Suppressor macrophage (primary cell): ENCODE measurements at regions not wholly inside any gene's neighbourhood (a gene's known extent, or its start where the extent isn't known, plus 50 kb on each side); places are given as distances from the start of the nearest gene placed in this dataset.
"Not testable (repeated sequence)": the region's sequence is repeated elsewhere in the genome, so short reads cannot be mapped to it uniquely, and the experiment has no call there.

Source experiments
- DNase-seq, 4 experiments: peaks; one replicate each; pipeline ENCODE4 v3.0.0-alpha.2; 2020 to 2022

- no peak for DNase-seq
These were observed 617.0 kb upstream of the RORB start for GRCh38 chr9:73880101-73880500.

- DNase-seq, result no peak
These were observed 608.1 kb upstream of the RORB start for GRCh38 chr9:73889023-73889422.

GRCh38 chr9:73890685-73891277 lies 606.4 kb upstream of the RORB start:
- DNase-seq, result no peak

DNA sequence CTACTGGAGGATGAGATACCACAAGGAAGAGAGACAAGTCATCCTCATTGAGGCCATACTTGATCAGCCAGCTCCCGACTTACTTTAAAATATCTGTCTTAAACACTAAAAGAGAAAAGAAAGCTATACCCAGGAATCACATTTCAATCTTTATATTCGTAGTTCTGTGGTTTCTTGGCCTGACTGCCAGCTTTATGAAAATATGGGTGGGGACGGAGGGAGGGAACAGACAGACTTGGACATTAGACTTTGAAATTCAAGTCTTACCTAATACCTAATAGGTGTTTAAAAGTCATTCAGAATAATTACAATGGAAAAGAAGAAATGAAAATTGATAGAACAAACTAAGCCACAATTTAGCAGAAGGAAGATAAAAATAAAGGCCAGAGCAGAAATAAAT lies 604.8 kb upstream of the RORB start:
- no peak for DNase-seq

DNA sequence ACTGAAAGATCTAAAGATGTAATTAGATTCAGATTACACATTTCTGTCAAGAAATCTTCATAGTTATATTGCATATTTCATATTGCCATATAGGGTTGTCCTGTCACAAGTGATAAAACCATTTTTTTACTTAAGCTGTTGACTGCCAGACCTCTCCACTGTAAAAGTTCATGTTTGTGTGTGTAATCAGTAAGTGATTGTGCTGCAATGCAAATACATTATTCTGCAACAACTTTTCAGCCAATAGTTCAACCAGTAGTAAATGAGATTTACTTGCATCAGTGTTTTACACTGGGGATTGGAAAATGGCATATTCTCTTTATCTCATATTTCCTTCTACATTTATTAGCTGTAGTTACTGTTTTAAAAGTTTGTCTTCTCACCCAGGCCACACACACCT lies 603.9 kb upstream of the RORB start:
- no peak for DNase-seq

- DNase-seq, result no peak
These were observed 601.1 kb upstream of the RORB start for GRCh38 chr9:73896061-73896460.

DNA sequence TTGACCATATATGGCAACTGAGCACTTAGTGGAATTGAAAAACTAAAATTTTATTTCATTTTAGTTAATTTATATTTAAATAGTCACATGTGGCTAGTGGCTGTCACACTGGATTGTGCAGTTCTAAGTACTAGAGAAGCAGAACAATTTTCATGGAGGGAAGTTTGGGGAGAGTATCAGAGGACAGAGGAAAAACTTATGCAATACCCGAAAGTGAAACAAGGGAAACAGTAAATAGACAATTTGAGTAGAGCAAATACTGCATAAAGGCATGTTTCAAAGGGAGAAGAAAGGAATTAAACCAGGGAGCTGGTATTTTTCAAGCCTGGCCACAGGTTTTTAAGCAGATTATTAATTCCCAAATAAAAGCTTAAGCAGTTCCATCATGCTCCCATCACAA lies 590.5 kb upstream of the RORB start:
- peak in 3 of 4 experiments; percentile 2 to 51 (median 5) for DNase-seq

DNA sequence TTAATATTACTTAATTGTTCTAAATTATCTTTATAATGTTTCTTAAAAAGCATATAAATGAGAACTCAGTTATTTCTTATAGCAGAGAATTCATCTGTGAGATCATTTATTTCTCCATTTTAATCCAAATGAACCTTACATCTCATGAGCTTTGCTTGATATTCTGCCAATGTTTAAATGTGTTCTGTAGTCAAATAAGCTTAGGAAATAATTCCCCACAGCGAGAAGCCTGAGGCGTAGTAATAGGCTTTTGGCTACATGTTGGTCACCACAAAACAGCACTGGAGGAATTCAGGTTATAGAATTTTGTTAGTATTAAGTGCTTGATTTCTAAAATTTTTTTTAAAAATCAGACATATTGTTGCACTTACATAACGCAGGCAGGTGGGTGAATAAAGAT lies 585.3 kb upstream of the RORB start:
- no peak for DNase-seq

- no peak for DNase-seq
These were observed 581.0 kb upstream of the RORB start for GRCh38 chr9:73916016-73916673.

- DNase-seq, result no peak
These were observed 577.4 kb upstream of the RORB start for GRCh38 chr9:73919712-73920111.

DNA sequence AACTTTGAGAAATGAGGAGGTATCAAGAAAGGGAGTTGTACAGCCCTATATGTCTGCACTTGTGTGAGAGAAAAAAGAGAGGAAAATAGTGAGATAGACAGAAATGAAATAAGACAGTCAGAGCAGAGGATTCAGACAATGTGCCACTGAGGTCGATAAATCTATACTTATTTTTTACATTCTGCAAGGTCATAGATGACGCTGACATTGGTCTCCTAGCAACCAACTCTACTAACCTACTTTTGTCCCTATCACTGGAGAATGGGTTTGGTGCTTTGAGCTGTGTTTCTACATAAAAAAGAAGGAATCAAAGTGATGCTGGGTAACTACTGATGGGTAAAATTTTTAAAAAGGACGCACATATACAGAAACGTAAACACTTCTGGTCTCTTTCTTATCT lies 573.3 kb upstream of the RORB start:
- no peak for DNase-seq

DNA sequence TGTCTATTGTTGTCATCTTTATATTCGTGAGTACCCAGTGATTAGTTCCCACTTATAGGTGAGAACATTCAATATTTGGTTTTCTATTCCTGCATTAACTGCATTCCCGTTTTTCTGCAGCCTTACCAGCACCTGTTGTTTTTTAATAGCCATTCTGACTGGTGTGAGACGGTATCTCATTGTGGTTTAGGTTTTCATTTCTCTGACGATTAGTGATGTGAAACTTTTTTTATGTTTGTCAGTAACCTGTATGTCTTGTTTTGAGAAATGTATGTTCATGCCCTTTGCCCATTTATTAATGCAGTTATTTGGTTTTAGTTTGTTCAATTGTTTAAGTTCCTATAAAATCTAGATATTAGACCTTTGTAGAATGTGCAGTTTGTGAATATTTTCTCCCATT lies 546.0 kb upstream of the RORB start:
- no peak for DNase-seq

DNA sequence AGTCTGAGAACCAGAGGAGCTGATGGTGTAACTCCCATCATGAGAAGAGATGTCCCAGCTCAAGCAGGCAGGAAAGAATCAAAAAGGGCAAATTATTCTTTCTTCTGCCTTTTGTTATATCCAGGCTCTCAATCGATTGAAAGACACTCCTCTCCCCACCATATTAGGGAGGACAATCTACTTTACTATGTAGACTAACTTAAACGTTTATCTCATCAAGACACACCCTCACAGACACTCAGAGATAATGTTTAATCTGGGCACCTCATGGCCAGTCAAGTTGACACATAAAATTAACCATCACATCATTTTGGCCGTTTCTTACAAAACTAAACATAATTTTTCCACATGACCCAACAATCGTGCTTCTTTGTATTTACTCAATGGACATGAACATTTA lies 534.3 kb upstream of the RORB start:
- DNase-seq, result no peak

- DNase-seq, result no peak
These were observed 527.2 kb upstream of the RORB start for GRCh38 chr9:73969936-73970335.

DNA sequence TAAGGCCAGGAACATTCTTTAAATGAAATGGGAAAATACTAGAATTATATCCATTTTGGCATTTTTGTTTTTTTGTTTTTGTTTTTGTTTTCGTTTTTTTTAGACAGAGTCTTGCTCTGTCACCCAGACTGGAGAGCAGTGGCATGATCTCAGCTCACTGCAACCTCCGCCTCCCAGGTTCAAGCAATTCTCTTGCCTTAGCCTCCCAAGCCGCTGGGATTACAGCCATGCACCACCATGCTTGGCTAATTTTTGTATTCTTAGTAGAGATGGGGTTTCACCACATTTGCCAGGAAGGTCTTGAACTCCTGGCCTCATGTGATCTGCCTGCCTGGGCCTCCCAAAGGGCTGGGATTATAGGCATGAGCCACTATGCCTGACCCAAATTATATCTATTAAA lies 520.7 kb upstream of the RORB start:
- not testable (repeated sequence) for DNase-seq

DNA sequence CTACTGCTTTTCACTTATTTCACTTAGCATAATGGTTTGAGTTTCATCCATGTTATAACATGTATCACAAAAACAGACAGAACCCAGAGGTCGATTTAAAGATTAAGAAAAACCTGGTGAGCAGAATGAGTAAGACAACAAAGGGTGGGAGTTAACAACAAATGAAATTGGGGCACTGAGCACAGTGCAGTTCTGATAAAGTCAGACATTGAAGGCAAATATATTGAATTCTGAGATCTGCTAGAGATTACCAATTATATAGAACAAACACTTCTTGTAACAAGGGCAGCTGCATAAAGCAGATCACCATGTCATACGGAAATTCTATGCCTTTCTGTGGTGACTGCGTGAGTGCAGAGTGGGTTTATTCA lies 517.3 kb upstream of the RORB start:
- no peak for DNase-seq

DNA sequence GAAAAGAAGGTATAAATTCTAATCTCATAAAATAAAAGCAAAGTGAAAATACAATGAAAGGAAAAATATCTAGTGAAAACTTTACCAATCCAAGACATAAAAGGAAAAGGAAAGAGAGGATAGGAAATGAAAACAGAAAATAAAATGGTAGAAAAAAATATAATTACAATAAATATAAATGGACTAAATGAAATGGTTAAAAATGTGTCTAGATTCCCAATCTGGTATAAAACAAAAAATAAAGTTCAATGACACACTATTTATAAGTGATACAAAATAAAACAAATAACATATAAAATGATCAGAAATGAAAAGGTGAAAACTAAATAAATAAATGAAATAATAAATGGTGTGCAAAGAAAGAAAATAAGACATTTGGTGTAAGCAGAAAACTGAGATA lies 516.4 kb upstream of the RORB start:
- no peak for DNase-seq

DNA sequence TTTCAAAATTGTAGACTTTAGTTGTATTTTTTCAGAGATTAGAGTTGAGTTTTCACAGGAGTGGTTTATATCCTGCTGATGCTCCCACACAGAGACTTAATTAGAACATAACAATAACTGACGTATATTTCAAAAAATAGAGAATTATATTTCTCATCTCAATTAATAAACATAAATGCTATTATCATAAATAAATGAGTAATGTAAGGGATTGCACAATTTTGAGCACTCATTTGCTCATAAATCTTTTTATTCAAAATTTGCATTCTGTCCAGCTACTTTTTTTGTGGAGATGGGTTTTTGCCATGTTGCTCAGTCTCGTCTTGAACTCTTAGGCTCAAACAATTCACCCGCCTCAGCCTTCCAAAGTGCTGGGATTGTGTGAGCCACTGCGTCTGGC lies 515.7 kb upstream of the RORB start:
- no peak for DNase-seq

DNA sequence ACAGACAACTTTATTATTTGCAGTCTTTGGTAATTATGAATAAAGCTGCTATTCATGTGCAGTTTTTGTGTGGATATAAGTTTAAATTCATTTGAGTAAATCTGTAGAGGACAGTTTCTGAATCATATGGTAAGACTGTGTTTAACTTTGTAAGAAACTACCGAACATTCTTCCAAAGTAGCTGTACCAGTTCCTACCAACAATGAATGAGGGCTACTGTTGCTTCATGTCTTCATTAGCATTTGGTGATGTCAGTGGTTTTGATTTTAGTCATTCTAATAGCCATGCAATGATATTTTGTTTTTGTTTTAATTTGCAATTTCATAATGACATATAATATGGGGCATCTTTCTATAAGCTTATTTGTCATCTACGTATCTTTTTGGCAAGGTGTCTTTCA lies 501.3 kb upstream of the RORB start:
- no peak for DNase-seq

DNA sequence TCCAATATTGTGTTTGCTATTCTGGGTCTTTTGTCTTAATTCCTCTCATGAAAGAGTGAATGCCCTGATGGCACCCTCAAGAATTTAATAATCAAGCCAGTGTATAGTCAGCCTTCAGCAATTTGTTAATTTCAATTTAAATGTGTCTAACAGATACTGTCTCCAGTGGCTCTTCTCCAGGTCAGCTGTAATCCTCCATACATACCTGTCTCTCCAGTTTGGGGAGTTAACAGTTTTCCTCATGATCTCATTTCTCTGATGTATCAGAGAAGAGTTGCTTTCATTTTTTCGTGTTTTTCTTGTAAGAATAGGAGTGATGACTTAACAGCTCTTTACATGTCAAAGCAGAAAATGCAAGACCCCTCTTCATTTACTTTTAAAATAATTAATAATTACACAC lies 500.3 kb upstream of the RORB start:
- no peak for DNase-seq

DNA sequence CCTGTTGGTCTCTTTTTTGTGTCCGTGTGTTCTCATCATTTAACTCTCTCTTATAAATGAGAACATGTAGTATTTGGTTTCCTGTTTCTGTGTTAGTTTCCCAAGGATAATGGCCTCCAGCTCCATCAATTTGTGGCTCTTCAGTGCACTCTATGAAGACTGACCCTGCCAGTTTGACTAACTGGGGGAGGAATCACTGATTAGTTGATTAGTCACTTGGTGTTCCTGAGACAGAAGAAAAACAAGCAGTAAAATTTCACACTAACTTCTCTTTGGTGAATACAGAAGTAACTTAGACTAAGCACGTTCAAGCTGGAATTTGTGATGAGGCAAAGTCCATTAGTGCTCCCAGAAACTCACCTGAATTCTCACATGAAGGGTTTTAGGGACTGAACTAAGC lies 495.8 kb upstream of the RORB start:
- DNase-seq, result no peak

GRCh38 chr9:74006935-74007334 lies 490.2 kb upstream of the RORB start:
- DNase-seq, result peak in 1 of 4 experiments; percentile 5

GRCh38 chr9:74007833-74008232 lies 489.3 kb upstream of the RORB start:
- DNase-seq, result no peak

- DNase-seq, result no peak
These were observed 481.1 kb upstream of the RORB start for GRCh38 chr9:74016004-74016403.

GRCh38 chr9:74025402-74025925 lies 471.7 kb upstream of the RORB start:
- no peak for DNase-seq
